ENCODE measurements at regions not wholly inside any gene's neighbourhood (a gene's known extent, or its start where the extent isn't known, plus 50 kb on each side); places are given as distances from the start of the nearest gene placed in this dataset.

DNA sequence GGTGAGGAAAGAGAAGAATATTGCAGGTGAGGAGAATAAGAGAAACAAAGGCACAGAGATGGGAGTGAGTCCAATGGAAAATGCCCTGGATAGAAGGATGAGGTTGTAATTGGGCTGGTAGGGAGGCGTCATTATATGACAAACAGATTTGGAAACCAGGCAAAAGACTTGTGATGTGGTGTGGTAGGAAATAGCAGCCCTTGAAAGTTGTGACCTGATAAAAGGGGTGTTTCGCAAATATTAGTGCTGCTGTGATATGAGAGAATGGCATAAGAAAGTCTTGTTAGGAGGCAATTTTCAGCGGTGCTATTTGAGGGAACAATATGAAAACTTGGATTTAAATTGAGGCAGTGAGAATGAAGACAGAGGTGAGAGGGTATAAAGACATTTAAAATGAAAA, 217.5 kb upstream of the ACTBL2 start:
- no peak overlapping the region for H3K4me2 ChIP-seq
- no peak overlapping the region for H2AFZ ChIP-seq (ENCODE audit: low read depth)
- H3K9ac ChIP-seq = no peak overlapping the region
- H4K20me1 ChIP-seq (ENCODE audit: insufficient read depth) = no peaks in the 10 kb centered on the region
- no peaks in the 10 kb centered on the region for H3K36me3 ChIP-seq (replicated peaks in 1 of 2; ENCODE audit: control insufficient read depth in 1 of 2, insufficient read depth in 2 of 2, low read length in 1 of 2)
- peaks cover 3 to 8% of the 10 kb centered on the region in 2 experiments; a peak in 2 of 4 replicates for H3K4me1 ChIP-seq (ENCODE audit: control insufficient read depth in 1 of 2, insufficient read depth in 2 of 2, low read depth in 1 of 2, low read length in 1 of 2)
- ChIA-PET POLR2A (no interaction called here), CTCF (no interaction called here)
- H3K9me2 ChIP-seq = no peaks in the 10 kb centered on the region
- H3K9me3 ChIP-seq = no peaks in the 10 kb centered on the region
- H3K4me3 ChIP-seq (ENCODE audit: low read depth in 2 of 2, low read length in 1 of 2) = no peak overlapping the region
- H3K27me3 ChIP-seq (ENCODE audit: insufficient read depth) = no peaks in the 10 kb centered on the region
- TF ChIP-seq EZH2phosphoT487 (IDR thresholded peaks at IDR 0.05; ENCODE audit: borderline replicate concordance, low read depth) (no peak), RXRA (IDR thresholded peaks at IDR 0.05; ENCODE audit: borderline replicate concordance, low read depth) (no peak), MEF2A (IDR thresholded peaks at IDR 0.05; ENCODE audit: borderline replicate concordance, low read depth) (no peak), EP300 (IDR thresholded peaks at IDR 0.05; ENCODE audit: borderline replicate concordance in 1 of 2, low read depth in 1 of 2, low read length in 1 of 2) (no peak), RFX5 (IDR thresholded peaks at IDR 0.05; ENCODE audit: low read length) (no peak), FOXJ3 (CRISPR knock-in tag; IDR thresholded peaks at IDR 0.05) (no peak), TEAD4 (IDR thresholded peaks at IDR 0.05; ENCODE audit: borderline replicate concordance, insufficient read depth) (no peak), FOSL2 (IDR thresholded peaks at IDR 0.05; ENCODE audit: borderline replicate concordance, low read depth) (no peak), RCOR1 (IDR thresholded peaks at IDR 0.05; ENCODE audit: low read length) (no peak), GABPA (IDR thresholded peaks at IDR 0.05; ENCODE audit: low read depth) (no peak), ZBTB33 (IDR thresholded peaks at IDR 0.05; ENCODE audit: borderline replicate concordance, low read depth) (no peak), IRF3 (IDR thresholded peaks at IDR 0.05; ENCODE audit: low read depth, low read length) (no peak), CHD2 (IDR thresholded peaks at IDR 0.05; ENCODE audit: low read length, partially characterized antibody) (no peak), REST (IDR thresholded peaks at IDR 0.05; ENCODE audit: low read depth, low read length) (no peak), USF1 (IDR thresholded peaks at IDR 0.05; ENCODE audit: borderline replicate concordance, low read depth) (no peak)
- TF ChIP-seq, protein P1, sequence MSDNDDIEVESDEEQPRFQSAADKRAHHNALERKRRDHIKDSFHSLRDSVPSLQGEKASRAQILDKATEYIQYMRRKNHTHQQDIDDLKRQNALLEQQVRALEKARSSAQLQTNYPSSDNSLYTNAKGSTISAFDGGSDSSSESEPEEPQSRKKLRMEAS (IDR thresholded peaks at IDR 0.05; ENCODE audit: low read depth) = no peak
- no peaks in the 10 kb centered on the region for H3F3A ChIP-seq (replicated peaks; ENCODE audit: insufficient read depth)
- H3K27ac ChIP-seq (ENCODE audit: low read depth in 2 of 2, low read length in 1 of 2) = no peak overlapping the region
- over 99% methylated on average over 3 of the region's 3 CpGs for WGBS (ENCODE audit: low lambda C conversion rate)
- no peak for DNase-seq
- H3K79me2 ChIP-seq (ENCODE audit: insufficient read depth) = no peaks in the 10 kb centered on the region
